Gastroesophageal sphincter (tissue), 4 donors: ENCODE measurements at regions not wholly inside any gene's neighbourhood (a gene's known extent, or its start where the extent isn't known, plus 50 kb on each side); places are given as distances from the start of the nearest gene placed in this dataset.

Experiments used
- ATAC-seq: fragments of 150-250 bp; one replicate; pipeline ENCODE4 v1.9.1; 2016; ENCODE audit warnings: mild to moderate bottlenecking, moderate library complexity
- H3K27ac ChIP-seq, 4 donors: fragments of 200-600 bp; sonication (generic) in 3 of 4; 1 replicate in 3 of 4; 2 replicates in 1 of 4; pipeline ENCODE4 v1.5.1; 2016 to 2019
- H3K27me3 ChIP-seq: fragments of 200-600 bp; sonication (generic); one replicate; pipeline ENCODE4 v1.5.1; 2019
- H3K36me3 ChIP-seq, 2 donors: fragments of 200-600 bp; sonication (generic); one replicate each; pipeline ENCODE4 v1.5.1; 2019; ENCODE audit warnings: control low read depth in 1 of 2
- H3K4me1 ChIP-seq, 3 donors: fragments of 200-600 bp; sonication (generic); 1 replicate in 2 of 3; 2 replicates in 1 of 3; pipeline ENCODE4 v1.5.1; 2016 to 2019; ENCODE audit warnings: control low read depth in 2 of 3
- H3K4me3 ChIP-seq, 2 donors: fragments of 200-600 bp; sonication (generic); one replicate each; pipeline ENCODE4 v1.5.1; 2019; ENCODE audit warnings: mild to moderate bottlenecking in 1 of 2, moderate library complexity in 1 of 2
- H3K9me3 ChIP-seq, 3 donors: fragments of 200-600 bp; sonication (generic); one replicate each; pipeline ENCODE4 v1.5.1; 2017 to 2019; ENCODE audit warnings: control low read depth in 2 of 3
- CTCF ChIP-seq, 4 experiments: fragments of 200-600 bp in 2 of 4; fragments of 450-650 bp in 2 of 4; sonication (generic) in 1 of 4; IDR thresholded peaks; one replicate each; pipeline ENCODE4 v1.5.1; 2017 to 2019; ENCODE audit warnings: antibody characterized with exemption in 4 of 4, mild to moderate bottlenecking in 2 of 4, moderate library complexity in 2 of 4
- EP300 ChIP-seq: sonication (generic); formaldehyde crosslinking; IDR thresholded peaks from one replicate; pipeline ENCODE4 v1.6.1; 2017; ENCODE audit warnings: antibody characterized with exemption, mild to moderate bottlenecking
- POLR2A ChIP-seq, 2 donors: fragments of 450-650 bp; IDR thresholded peaks; one replicate each; pipeline ENCODE4 v1.6.1; 2017; ENCODE audit warnings: antibody characterized with exemption in 2 of 2, mild to moderate bottlenecking in 2 of 2, moderate library complexity in 1 of 2
- POLR2AphosphoS5 ChIP-seq: sonication (generic); formaldehyde crosslinking; IDR thresholded peaks from one replicate; pipeline ENCODE4 v1.6.1; 2017; ENCODE audit warnings: antibody characterized with exemption
- WGBS, 2 donors: methylation state at CpG; one replicate each; pipeline ENCODE4 v1.1.5; 2018; ENCODE audit warnings: low coverage in 1 of 2; 5-methylcytosine and 5-hydroxymethylcytosine counted together

- no peak overlapping the region for H3K27ac ChIP-seq
- TF ChIP-seq POLR2A (IDR thresholded peaks at IDR 0.05) (no peak), POLR2AphosphoS5 (no peak), EP300 (no peak), CTCF (IDR thresholded peaks at IDR 0.05) (no peak)
- no peak for ATAC-seq
- no peaks in the 10 kb centered on the region for H3K36me3 ChIP-seq
- 55 to 59% methylated on average over 1 of the region's 1 CpG for WGBS, 2 donors
- H3K4me3 ChIP-seq: no peak overlapping the region
- H3K9me3 ChIP-seq: no peaks in the 10 kb centered on the region
- no peaks in the 10 kb centered on the region for H3K27me3 ChIP-seq
- H3K4me1 ChIP-seq: no peaks in the 10 kb centered on the region
Measured at GRCh38 chr2:21244161-21244560, 120.4 kb downstream of the TDRD15 start.

- no peak for TF ChIP-seq POLR2AphosphoS5
- H3K27ac ChIP-seq: no peak overlapping the region
- no peak for ATAC-seq
- no peaks in the 10 kb centered on the region for H3K27me3 ChIP-seq
- H3K4me1 ChIP-seq: no peaks in the 10 kb centered on the region
- no peak overlapping the region for H3K4me3 ChIP-seq
- WGBS, 2 donors: 100% methylated on average over 1 of the region's 2 CpGs; no CpG with 5 or more reads in 1 of the 2 donors
- H3K9me3 ChIP-seq: no peaks in the 10 kb centered on the region
- no peaks in the 10 kb centered on the region for H3K36me3 ChIP-seq
Measured at GRCh38 chr2:21245565-21245964, 121.8 kb downstream of the TDRD15 start.

GRCh38 chr2:21249367-21249766, 125.6 kb downstream of the TDRD15 start:
- ATAC-seq: no peak
- WGBS, 2 donors: 67 to 90% methylated on average over 2 to 3 of the region's 3 CpGs

GRCh38 chr2:21250673-21251072, 126.9 kb downstream of the TDRD15 start:
- no peaks in the 10 kb centered on the region for H3K4me1 ChIP-seq
- no peak overlapping the region for H3K27ac ChIP-seq
- no peak for ATAC-seq
- no peaks in the 10 kb centered on the region for H3K9me3 ChIP-seq
- no peaks in the 10 kb centered on the region for H3K27me3 ChIP-seq
- TF ChIP-seq CTCF (IDR thresholded peaks at IDR 0.05) (no peak), EP300 (no peak), POLR2AphosphoS5 (no peak)
- no peak overlapping the region for H3K4me3 ChIP-seq
- H3K36me3 ChIP-seq: no peaks in the 10 kb centered on the region

More at GRCh38 chr2:21249367-21249766, 125.6 kb downstream of the TDRD15 start:
- no peaks in the 10 kb centered on the region for H3K9me3 ChIP-seq
- no peaks in the 10 kb centered on the region for H3K4me1 ChIP-seq
- H3K4me3 ChIP-seq: no peak overlapping the region
- H3K27me3 ChIP-seq: no peaks in the 10 kb centered on the region
- no peaks in the 10 kb centered on the region for H3K36me3 ChIP-seq
- H3K27ac ChIP-seq: no peak overlapping the region
- no peak for TF ChIP-seq POLR2A (IDR thresholded peaks at IDR 0.05)
- TF ChIP-seq CTCF (IDR thresholded peaks at IDR 0.05): no peak
- no peak for TF ChIP-seq EP300
- TF ChIP-seq POLR2AphosphoS5: no peak

- WGBS, 2 donors: 58 to 76% methylated on average over 4 to 5 of the region's 5 CpGs
- Histone ChIP-seq H3K4me3 (no peak overlapping the region), H3K36me3 (no peaks in the 10 kb centered on the region), H3K27me3 (no peaks in the 10 kb centered on the region), H3K9me3 (no peaks in the 10 kb centered on the region), H3K4me1 (no peaks in the 10 kb centered on the region), H3K27ac (no peak overlapping the region)
- ATAC-seq: no peak
- TF ChIP-seq CTCF (IDR thresholded peaks at IDR 0.05) (no peak), POLR2AphosphoS5 (no peak), POLR2A (IDR thresholded peaks at IDR 0.05) (no peak), EP300 (no peak)
Measured at GRCh38 chr2:21251216-21251980, 127.6 kb downstream of the TDRD15 start.
